GM04504 (cell line): ENCODE measurements at regions not wholly inside any gene's neighbourhood (a gene's known extent, or its start where the extent isn't known, plus 50 kb on each side); places are given as distances from the start of the nearest gene placed in this dataset.
"Not testable (repeated sequence)": the region's sequence is repeated elsewhere in the genome, so short reads cannot be mapped to it uniquely, and the experiment has no call there.

Source experiments
- DNase-seq: peaks from one replicate; pipeline ENCODE4 v3.0.0-alpha.2; 2012; ENCODE audit warnings: low read depth

GRCh38 chr12:79991586-79991985 is 56.7 kb upstream of the PPP1R12A start:
- DNase-seq: no peak

GRCh38 chr12:79990509-79991338 is 55.8 kb upstream of the PPP1R12A start:
- not testable (repeated sequence) for DNase-seq

GRCh38 chr12:79988368-79988767 is 53.5 kb upstream of the PPP1R12A start:
- DNase-seq: no peak

- no peak for DNase-seq
Observed at GRCh38 chr12:79987731-79988130, 52.8 kb upstream of the PPP1R12A start.
